Trophoblast cell (in vitro differentiated cells and primary cell): ENCODE measurements at regions not wholly inside any gene's neighbourhood (a gene's known extent, or its start where the extent isn't known, plus 50 kb on each side); places are given as distances from the start of the nearest gene placed in this dataset.

ENCODE experiments used
- DNase-seq, 2 donors: peaks; one replicate each; pipeline ENCODE4 v3.0.0-alpha.2; 2016
- H2AFZ ChIP-seq: 2 replicates; pipeline ENCODE4 v1.6.1; 2013; ENCODE audit warnings: low read length, moderate library complexity, mild to moderate bottlenecking; ENCODE audit not compliant: insufficient read depth, poor library complexity
- H2AK5ac ChIP-seq: 2 replicates; pipeline ENCODE4 v1.6.1; 2013; ENCODE audit warnings: mild to moderate bottlenecking, low read length
- H2BK120ac ChIP-seq: 2 replicates; pipeline ENCODE4 v1.6.1; 2013; ENCODE audit warnings: low read length, mild to moderate bottlenecking, moderate library complexity; ENCODE audit not compliant: insufficient read depth, poor library complexity
- H2BK12ac ChIP-seq: 2 replicates; pipeline ENCODE4 v1.6.1; 2013; ENCODE audit warnings: mild to moderate bottlenecking, low read length, moderate library complexity
- H2BK5ac ChIP-seq: 2 replicates; pipeline ENCODE4 v1.6.1; 2013; ENCODE audit warnings: low read length, low read depth, moderate library complexity, mild to moderate bottlenecking; ENCODE audit not compliant: poor library complexity
- H3K14ac ChIP-seq: 2 replicates; pipeline ENCODE4 v1.6.1; 2013; ENCODE audit warnings: mild to moderate bottlenecking, low read length
- H3K18ac ChIP-seq: 2 replicates; pipeline ENCODE4 v1.6.1; 2013; ENCODE audit warnings: mild to moderate bottlenecking, low read length
- H3K23ac ChIP-seq: 2 replicates; pipeline ENCODE4 v1.6.1; 2013; ENCODE audit warnings: low read length
- H3K27ac ChIP-seq: 2 replicates; pipeline ENCODE4 v1.5.1; 2013; ENCODE audit warnings: low read depth, mild to moderate bottlenecking, inconsistent platforms, low read length, moderate library complexity
- H3K27me3 ChIP-seq: 2 replicates; pipeline ENCODE4 v1.6.1; 2013; ENCODE audit warnings: inconsistent platforms, mild to moderate bottlenecking, low read length, moderate library complexity; ENCODE audit not compliant: insufficient read depth
- H3K36me3 ChIP-seq, 2 experiments: 1 replicate in 1 of 2; 2 replicates in 1 of 2; pipeline ENCODE4 v1.6.1; 2013; ENCODE audit warnings: low read length in 2 of 2, mild to moderate bottlenecking in 2 of 2, moderate library complexity in 1 of 2; ENCODE audit not compliant: insufficient read depth in 2 of 2, control insufficient read depth in 1 of 2
- H3K4ac ChIP-seq: 2 replicates; pipeline ENCODE4 v1.6.1; 2013; ENCODE audit warnings: low read depth, mild to moderate bottlenecking, low read length, moderate library complexity
- H3K4me1 ChIP-seq, 2 experiments: 1 replicate in 1 of 2; 2 replicates in 1 of 2; pipeline ENCODE4 v1.6.1; 2013; ENCODE audit warnings: low read length in 2 of 2, mild to moderate bottlenecking in 2 of 2, moderate library complexity in 1 of 2; ENCODE audit not compliant: insufficient read depth in 2 of 2, control insufficient read depth in 1 of 2
- H3K4me2 ChIP-seq: 2 replicates; pipeline ENCODE4 v1.6.1; 2013; ENCODE audit warnings: inconsistent platforms, mild to moderate bottlenecking, low read length, moderate library complexity
- H3K4me3 ChIP-seq: 2 replicates; pipeline ENCODE4 v1.5.1; 2013; ENCODE audit warnings: mild to moderate bottlenecking, low read depth, low read length, inconsistent platforms
- H3K79me1 ChIP-seq: one replicate; pipeline ENCODE4 v1.6.1; 2013; ENCODE audit warnings: low read length
- H3K79me2 ChIP-seq: 2 replicates; pipeline ENCODE4 v1.6.1; 2013; ENCODE audit warnings: low read length, mild to moderate bottlenecking; ENCODE audit not compliant: control insufficient read depth, insufficient read depth, poor library complexity
- H3K9ac ChIP-seq: 2 replicates; pipeline ENCODE4 v1.6.1; 2013; ENCODE audit warnings: mild to moderate bottlenecking, low read length
- H3K9me3 ChIP-seq: 2 replicates; pipeline ENCODE4 v1.6.1; 2013; ENCODE audit warnings: low read depth, mild to moderate bottlenecking, control low read depth, inconsistent platforms, low read length; ENCODE audit not compliant: insufficient read depth
- H4K12ac ChIP-seq: 2 replicates; pipeline ENCODE4 v1.6.1; 2013; ENCODE audit warnings: low read depth, mild to moderate bottlenecking, low read length, moderate library complexity
- H4K8ac ChIP-seq: 2 replicates; pipeline ENCODE4 v1.6.1; 2013; ENCODE audit warnings: low read depth, mild to moderate bottlenecking, low read length, moderate library complexity
- H4K91ac ChIP-seq: one replicate; pipeline ENCODE4 v1.6.1; 2013; ENCODE audit warnings: low read depth, mild to moderate bottlenecking, low read length, moderate library complexity
- WGBS: extraction: QIAGEN DNeasy Blood & Tissue Kit; methylation state at CpG from one replicate; pipeline ENCODE4 v1.1.7; 2013; ENCODE audit warnings: missing lambda C conversion rate; ENCODE audit not compliant: insufficient read length, insufficient coverage; ENCODE audit errors: extremely low coverage; 5-methylcytosine and 5-hydroxymethylcytosine counted together

DNA sequence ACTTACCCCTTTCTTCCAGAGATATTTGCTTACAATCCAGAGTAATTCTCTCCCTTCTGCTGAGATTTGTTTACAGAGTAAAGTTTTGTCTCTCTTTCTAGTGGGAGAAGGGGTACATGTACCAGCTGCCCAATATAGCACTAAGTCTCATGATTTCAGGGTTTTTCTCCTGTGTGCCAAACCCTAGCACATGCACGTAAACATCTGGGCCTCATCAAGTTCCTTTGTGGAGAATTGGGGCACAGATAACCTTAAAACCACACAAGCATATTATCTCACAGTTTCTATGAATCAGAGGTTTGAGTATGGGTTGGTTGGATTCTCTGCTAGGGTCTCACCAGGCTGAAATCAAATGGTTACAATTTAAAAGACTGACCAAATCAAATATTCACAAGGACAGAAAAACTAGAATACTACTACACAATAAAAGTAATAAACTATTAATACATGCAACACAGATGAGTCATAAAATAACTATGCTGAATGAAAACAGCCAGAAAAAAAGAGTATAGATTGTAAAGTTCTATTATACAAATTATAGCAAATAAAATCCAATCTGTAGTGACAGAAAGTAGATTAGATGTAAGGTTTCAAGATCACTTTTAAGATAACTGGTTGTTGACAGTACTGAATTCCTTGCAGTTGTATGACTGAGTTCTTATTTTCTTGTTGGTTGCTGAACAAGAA is 347.4 kb upstream of the PTBP2 start:
- H4K8ac ChIP-seq: no peak overlapping the region
- no peak overlapping the region for H2BK5ac ChIP-seq
- H3K23ac ChIP-seq: no peak overlapping the region
- H2BK12ac ChIP-seq: no peak overlapping the region
- peaks cover 7 to 8% of the 10 kb centered on the region in 2 experiments for H3K4me1 ChIP-seq
- no peak overlapping the region for H4K12ac ChIP-seq
- H2BK120ac ChIP-seq: no peak overlapping the region
- H3K27ac ChIP-seq: no peak overlapping the region
- no peak overlapping the region for H3K18ac ChIP-seq
- no peak overlapping the region for H3K14ac ChIP-seq
- no peak overlapping the region for H3K4ac ChIP-seq
- no peaks in the 10 kb centered on the region for H3K27me3 ChIP-seq
- H3K9me3 ChIP-seq: no peaks in the 10 kb centered on the region
- H3K79me1 ChIP-seq: no peaks in the 10 kb centered on the region
- no peak overlapping the region for H2AFZ ChIP-seq
- no peak overlapping the region for H3K4me2 ChIP-seq
- DNase-seq: no peak
- no peaks in the 10 kb centered on the region for H3K79me2 ChIP-seq
- H3K36me3 ChIP-seq: no peaks in the 10 kb centered on the region
- no peak overlapping the region for H3K4me3 ChIP-seq
- H2AK5ac ChIP-seq: no peak overlapping the region
- H3K9ac ChIP-seq: no peak overlapping the region
- no CpG with 5 or more reads among the region's 1 CpG for WGBS
- no peak overlapping the region for H4K91ac ChIP-seq

DNA sequence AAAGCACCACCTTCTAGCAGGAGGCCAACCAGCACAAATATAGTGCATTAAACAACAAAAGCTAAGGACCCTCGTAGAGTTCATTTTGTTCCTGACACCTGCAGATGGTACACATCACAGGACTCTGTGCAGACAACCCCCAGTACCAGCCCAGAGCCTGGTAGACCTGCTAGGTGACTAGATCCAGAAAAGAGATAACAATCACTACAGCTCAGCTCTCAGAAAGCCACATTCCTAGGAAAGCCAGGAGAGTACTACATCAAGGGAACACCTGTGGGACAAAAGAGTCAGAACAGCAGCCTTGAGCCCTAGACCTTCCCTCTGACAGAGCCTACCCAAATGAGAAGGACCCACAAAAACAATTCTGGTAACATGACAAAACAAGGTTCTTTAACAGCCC is 344.7 kb upstream of the PTBP2 start:
- Histone ChIP-seq H2AFZ (no peak overlapping the region), H4K8ac (no peak overlapping the region), H3K79me1 (no peaks in the 10 kb centered on the region), H2BK5ac (no peak overlapping the region), H3K9ac (no peak overlapping the region), H3K79me2 (no peaks in the 10 kb centered on the region), H3K4me2 (no peak overlapping the region), H4K91ac (no peak overlapping the region), H3K4me3 (no peak overlapping the region), H3K4ac (no peak overlapping the region), H3K36me3 (no peaks in the 10 kb centered on the region), H3K23ac (no peak overlapping the region), H2BK120ac (no peak overlapping the region), H3K4me1 (peaks cover 7 to 8% of the 10 kb centered on the region in 2 experiments), H2BK12ac (no peak overlapping the region), H3K14ac (no peak overlapping the region), H3K9me3 (no peaks in the 10 kb centered on the region), H4K12ac (no peak overlapping the region), H3K18ac (no peak overlapping the region), H2AK5ac (no peak overlapping the region), H3K27ac (no peak overlapping the region), H3K27me3 (no peaks in the 10 kb centered on the region)
- WGBS: no CpG with 5 or more reads among the region's 1 CpG
- DNase-seq: peak; percentile 7 to 55

GRCh38 chr1:96384611-96385010 is 337.0 kb upstream of the PTBP2 start:
- Histone ChIP-seq H2BK5ac (no peak overlapping the region), H2AFZ (no peak overlapping the region), H2AK5ac (no peak overlapping the region), H3K79me2 (no peaks in the 10 kb centered on the region), H3K18ac (no peak overlapping the region), H3K79me1 (no peaks in the 10 kb centered on the region), H2BK12ac (no peak overlapping the region), H3K9ac (no peak overlapping the region), H2BK120ac (no peak overlapping the region), H3K27me3 (no peaks in the 10 kb centered on the region), H4K8ac (no peak overlapping the region), H3K4me2 (no peak overlapping the region), H4K91ac (no peak overlapping the region), H3K14ac (no peak overlapping the region), H3K36me3 (no peaks in the 10 kb centered on the region), H3K4me3 (no peak overlapping the region), H3K4ac (no peak overlapping the region), H3K27ac (no peak overlapping the region), H3K9me3 (no peaks in the 10 kb centered on the region), H3K23ac (no peak overlapping the region), H4K12ac (no peak overlapping the region), H3K4me1 (no peaks in the 10 kb centered on the region)
- WGBS: no CpG with 5 or more reads among the region's 2 CpGs
- DNase-seq: no peak

DNA sequence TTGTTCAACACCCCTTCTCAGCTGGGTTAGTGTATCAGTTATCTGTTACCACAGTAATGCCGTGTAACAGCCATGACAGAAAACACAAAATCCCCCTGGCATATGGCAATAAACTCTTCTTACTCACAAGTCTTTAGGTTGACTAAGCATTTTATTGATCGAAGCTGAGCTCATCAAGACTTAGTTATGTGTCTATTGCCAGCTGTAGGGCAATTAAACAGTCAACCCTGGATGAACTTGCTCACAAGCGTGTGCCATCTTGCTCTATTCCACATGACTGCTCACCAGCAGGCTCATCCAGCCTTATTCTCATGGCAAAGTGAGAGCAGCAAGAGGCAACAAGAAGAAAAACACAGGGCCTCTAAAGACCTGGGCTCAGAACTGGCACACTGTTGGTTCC is 333.8 kb upstream of the PTBP2 start:
- no peak overlapping the region for H4K8ac ChIP-seq
- no CpG with 5 or more reads among the region's 3 CpGs for WGBS

More for the DNA sequence above, 333.8 kb upstream of the PTBP2 start:
- Histone ChIP-seq H3K27me3 (no peaks in the 10 kb centered on the region), H3K18ac (no peak overlapping the region), H2AFZ (no peak overlapping the region), H3K27ac (no peak overlapping the region), H4K12ac (no peak overlapping the region), H2AK5ac (no peak overlapping the region), H3K79me1 (no peaks in the 10 kb centered on the region), H3K36me3 (no peaks in the 10 kb centered on the region), H2BK12ac (no peak overlapping the region), H3K9me3 (no peaks in the 10 kb centered on the region), H3K9ac (no peak overlapping the region), H3K4me3 (no peak overlapping the region), H4K91ac (no peak overlapping the region), H2BK120ac (no peak overlapping the region), H3K23ac (no peak overlapping the region), H3K14ac (no peak overlapping the region), H2BK5ac (no peak overlapping the region), H3K4ac (no peak overlapping the region), H3K4me1 (no peaks in the 10 kb centered on the region), H3K4me2 (no peak overlapping the region), H3K79me2 (no peaks in the 10 kb centered on the region)
- no peak for DNase-seq
